Calu3 (cell line): ENCODE measurements at regions not wholly inside any gene's neighbourhood (a gene's known extent, or its start where the extent isn't known, plus 50 kb on each side); places are given as distances from the start of the nearest gene placed in this dataset.

ENCODE experiments used
- BruUV-seq: library from RNA; stranded (reverse); fragments of 400-500 nt; replicated peaks from 2 replicates; lab custom pipeline; 2021; lab: Mats Ljungman, UMichigan
- CTCF ChIA-PET: fragments of 300-600 bp; sonication (Branson Sonifier 250); formaldehyde crosslinking; loops from one replicate; lab custom pipeline; 2022; ENCODE audit warnings: antibody characterized with exemption; lab: Charles Lee
- DNase-seq: peaks from one replicate; pipeline ENCODE4 v3.0.0; 2022
- H3K27ac Mint-ChIP-seq: one replicate; pipeline ENCODE4 v1.8.0; 2022; ENCODE audit warnings: mixed read lengths; ENCODE audit not compliant: unreplicated experiment
- H3K27me3 Mint-ChIP-seq: one replicate; pipeline ENCODE4 v1.8.0; 2022; ENCODE audit warnings: mixed read lengths; ENCODE audit not compliant: unreplicated experiment
- H3K36me3 Mint-ChIP-seq: one replicate; pipeline ENCODE4 v1.8.0; 2022; ENCODE audit warnings: mild to moderate bottlenecking, moderate library complexity, mixed read lengths; ENCODE audit not compliant: insufficient read depth, unreplicated experiment
- H3K4me1 Mint-ChIP-seq: one replicate; pipeline ENCODE4 v1.8.0; 2022; ENCODE audit warnings: mild to moderate bottlenecking, low read depth, mixed read lengths; ENCODE audit not compliant: unreplicated experiment
- H3K4me3 Mint-ChIP-seq: one replicate; pipeline ENCODE4 v1.8.0; 2022; ENCODE audit warnings: mild to moderate bottlenecking, low read depth, moderate library complexity, mixed read lengths; ENCODE audit not compliant: unreplicated experiment
- H3K9me3 Mint-ChIP-seq: one replicate; pipeline ENCODE4 v1.8.0; 2022; ENCODE audit warnings: low read depth, mixed read lengths; ENCODE audit not compliant: unreplicated experiment
- CTCF ChIP-seq: fragments of 200-600 bp; IDR thresholded peaks from one replicate; pipeline ENCODE4 v1.8.0; 2022; ENCODE audit warnings: antibody characterized with exemption; ENCODE audit not compliant: unreplicated experiment
- intact Hi-C: fragments of 100-400 bp; cut with micrococcal nuclease; formaldehyde crosslinking; loops from one replicate; pipeline ENCODE4 v1.10.0; 2022; ENCODE audit not compliant: unreplicated experiment

GRCh38 chr3:103937094-103937493, 1429.6 kb upstream of the ALCAM start:
- no peak for DNase-seq
- no peak overlapping the region for H3K27ac Mint-ChIP-seq
- H3K9me3 Mint-ChIP-seq = no peaks in the 10 kb centered on the region
- no TSS peak for BruUV-seq
- H3K4me3 Mint-ChIP-seq = no peak overlapping the region
- CTCF ChIA-PET = no interaction called here
- no peaks in the 10 kb centered on the region for H3K36me3 Mint-ChIP-seq
- no peaks in the 10 kb centered on the region for H3K27me3 Mint-ChIP-seq
- no peaks in the 10 kb centered on the region for H3K4me1 Mint-ChIP-seq
- intact Hi-C loops = no loop called here
- no peak for TF ChIP-seq CTCF

- Mint-ChIP-seq H3K9me3 (no peaks in the 10 kb centered on the region), H3K36me3 (no peaks in the 10 kb centered on the region), H3K27me3 (no peaks in the 10 kb centered on the region), H3K4me1 (no peaks in the 10 kb centered on the region), H3K4me3 (no peak overlapping the region), H3K27ac (no peak overlapping the region)
- intact Hi-C loops = no loop called here
- no peak for TF ChIP-seq CTCF
- CTCF ChIA-PET = no interaction called here
- DNase-seq = no peak
- no TSS peak for BruUV-seq
These were observed 1419.6 kb upstream of the ALCAM start for GRCh38 chr3:103947062-103947461.

GRCh38 chr3:103949693-103950092, 1417.0 kb upstream of the ALCAM start:
- Mint-ChIP-seq H3K27ac (no peak overlapping the region), H3K36me3 (no peaks in the 10 kb centered on the region), H3K9me3 (no peaks in the 10 kb centered on the region), H3K27me3 (no peaks in the 10 kb centered on the region), H3K4me3 (no peak overlapping the region), H3K4me1 (no peaks in the 10 kb centered on the region)
- DNase-seq = no peak
- intact Hi-C loops = no loop called here
- TF ChIP-seq CTCF = no peak
- BruUV-seq = no TSS peak
- CTCF ChIA-PET = no interaction called here

GRCh38 chr3:103950676-103951075, 1416.0 kb upstream of the ALCAM start:
- Mint-ChIP-seq H3K27me3 (no peaks in the 10 kb centered on the region), H3K27ac (no peak overlapping the region), H3K36me3 (no peaks in the 10 kb centered on the region), H3K4me1 (no peaks in the 10 kb centered on the region), H3K9me3 (no peaks in the 10 kb centered on the region), H3K4me3 (no peak overlapping the region)
- no peak for DNase-seq
- CTCF ChIA-PET = interaction anchor here (0.7 kb wide), 2 partner anchors 9 to 1006 kb away, joined by 4 read pairs; no protein-coding TSS in a partner anchor
- TF ChIP-seq CTCF = no peak
- intact Hi-C loops = no loop called here
- BruUV-seq = no TSS peak
